T-helper 1 cell (primary cell): ENCODE measurements at regions not wholly inside any gene's neighbourhood (a gene's known extent, or its start where the extent isn't known, plus 50 kb on each side); places are given as distances from the start of the nearest gene placed in this dataset.
"Not testable (repeated sequence)": the region's sequence is repeated elsewhere in the genome, so short reads cannot be mapped to it uniquely, and the experiment has no call there.

ENCODE experiments used
- DNase-seq, 5 donors: peaks; one replicate each; pipeline ENCODE4 v3.0.0-alpha.2; 2012 to 2020

DNA sequence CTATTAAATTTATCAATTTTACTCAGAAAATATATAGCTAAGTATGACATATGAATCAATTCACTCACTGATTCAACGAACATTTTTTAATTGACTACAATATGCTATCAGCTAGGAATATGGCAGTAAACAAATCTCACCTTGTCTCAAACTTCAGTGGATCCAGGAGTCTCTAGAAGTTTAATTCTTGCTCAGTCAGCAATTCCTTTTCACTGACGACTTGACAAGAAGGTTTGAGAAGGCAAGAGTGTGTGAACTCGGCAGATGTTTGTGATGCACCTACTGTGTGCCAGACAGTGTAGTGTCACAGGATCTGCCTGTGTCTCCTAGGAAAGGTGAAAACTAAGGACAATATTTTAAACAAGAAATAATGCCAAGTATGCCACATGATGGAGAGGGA, 4175.7 kb upstream of the OR11H1 start:
- DNase-seq = not testable (repeated sequence)

DNA sequence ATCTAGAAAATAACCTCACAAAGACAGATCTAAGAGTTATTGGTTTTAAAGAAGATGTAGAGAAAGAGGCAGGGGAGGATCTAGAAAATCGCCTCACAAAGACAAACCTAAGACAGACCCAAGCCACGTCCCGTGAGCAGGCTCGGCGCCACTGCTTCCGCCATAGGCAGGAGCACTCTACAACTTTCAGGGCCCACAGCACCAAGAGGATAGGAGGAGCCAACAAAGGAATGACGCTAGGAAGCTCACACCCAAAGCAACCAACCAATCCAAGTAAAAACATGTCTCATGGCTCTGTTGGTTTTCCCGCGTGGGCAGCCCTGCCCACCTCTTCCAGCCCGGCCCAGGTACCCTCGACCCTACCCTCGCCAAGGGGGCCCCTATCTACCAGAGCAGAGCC, 4167.4 kb upstream of the OR11H1 start:
- no peak for DNase-seq

DNA sequence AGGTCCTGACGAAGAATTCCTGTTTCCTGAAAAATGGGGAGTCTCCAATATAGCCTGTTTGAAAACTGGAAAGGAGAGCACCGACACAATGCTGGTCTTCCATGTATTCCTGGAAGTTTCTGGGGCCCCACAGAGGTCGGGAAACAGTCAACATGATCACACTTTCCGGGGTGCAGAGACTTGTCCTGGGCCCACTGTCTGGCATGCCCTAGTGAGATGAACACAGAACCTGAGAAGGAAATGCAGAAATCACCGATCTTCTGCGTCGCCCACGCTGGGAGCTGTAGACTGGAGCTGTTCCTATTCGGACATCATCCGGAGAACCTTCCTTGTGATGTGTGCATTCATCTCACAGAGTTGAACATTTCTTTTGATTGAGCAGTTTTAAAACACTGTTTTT, 4166.5 kb upstream of the OR11H1 start:
- not testable (repeated sequence) for DNase-seq

DNA sequence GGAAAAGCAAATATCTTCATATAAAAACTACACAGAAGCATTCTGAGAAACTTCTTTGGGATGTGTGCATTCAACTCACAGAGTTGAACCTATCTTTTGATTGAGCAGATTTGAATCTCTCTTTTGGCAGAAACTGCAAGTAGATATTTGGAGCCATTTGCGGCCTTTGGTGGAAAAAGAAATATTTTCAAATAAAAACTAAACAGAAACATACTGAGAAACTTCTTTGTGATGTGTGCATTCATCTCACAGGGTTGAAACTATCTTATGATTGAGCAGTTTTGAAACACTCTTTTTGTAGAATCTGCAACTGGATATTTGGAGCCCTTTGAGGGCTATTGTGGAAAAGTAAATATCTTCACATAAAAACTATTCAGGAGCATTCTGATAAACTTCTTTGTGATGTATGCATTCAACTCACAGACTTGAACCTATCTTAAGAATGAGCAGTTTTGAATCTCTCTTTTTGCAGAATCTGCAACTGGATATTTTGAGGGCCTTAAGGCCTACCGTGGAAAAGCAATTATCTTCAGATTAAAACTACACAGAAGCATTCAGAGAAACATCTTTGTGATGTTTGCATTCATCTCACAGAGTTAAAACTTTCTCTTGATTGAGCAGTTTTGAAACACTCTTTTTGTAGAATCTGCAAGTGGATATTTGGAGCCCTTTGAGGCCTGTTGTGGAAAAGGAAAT, 4158.2 kb upstream of the OR11H1 start:
- DNase-seq = not testable (repeated sequence)

DNA sequence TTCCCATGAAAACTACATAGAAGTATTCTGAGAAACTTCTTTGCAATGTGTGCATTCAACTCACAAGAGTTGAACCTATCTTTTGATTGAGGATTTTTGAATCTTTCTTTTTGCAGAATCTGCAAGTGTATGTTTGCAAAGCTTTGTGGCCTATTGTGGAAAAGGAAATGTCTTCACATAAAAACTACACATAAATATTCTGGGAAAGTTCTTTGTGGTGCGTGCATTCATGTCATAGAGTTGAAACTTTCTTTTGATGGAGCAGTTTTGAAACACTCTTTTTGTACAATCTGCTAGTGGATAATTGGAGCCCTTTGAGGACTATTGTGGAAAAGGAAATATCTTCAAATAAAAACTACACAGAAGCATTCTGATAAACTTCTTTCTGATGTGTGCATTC, 4157.7 kb upstream of the OR11H1 start:
- DNase-seq = not testable (repeated sequence)
